Coronary artery (tissue), 2 donors: ENCODE measurements at regions not wholly inside any gene's neighbourhood (a gene's known extent, or its start where the extent isn't known, plus 50 kb on each side); places are given as distances from the start of the nearest gene placed in this dataset.

Experiments used
- DNase-seq: peaks from one replicate; pipeline ENCODE4 v3.0.0-alpha.2; 2017; ENCODE audit warnings: low spot score
- H3K27ac ChIP-seq, 2 donors: fragments of 200-600 bp; sonication (generic); one replicate each; pipeline ENCODE4 v1.5.1; 2016 to 2019
- H3K4me3 ChIP-seq: fragments of 200-600 bp; sonication (generic); 2 replicates; pipeline ENCODE4 v1.5.1; 2016; ENCODE audit warnings: mild to moderate bottlenecking, moderate library complexity
- TF ChIP-seq, protein P1 (sequence below): fragments of 200-600 bp; sonication (generic); IDR thresholded peaks from one replicate; pipeline ENCODE4 v1.5.1; 2019; ENCODE audit warnings: antibody characterized with exemption

DNA sequence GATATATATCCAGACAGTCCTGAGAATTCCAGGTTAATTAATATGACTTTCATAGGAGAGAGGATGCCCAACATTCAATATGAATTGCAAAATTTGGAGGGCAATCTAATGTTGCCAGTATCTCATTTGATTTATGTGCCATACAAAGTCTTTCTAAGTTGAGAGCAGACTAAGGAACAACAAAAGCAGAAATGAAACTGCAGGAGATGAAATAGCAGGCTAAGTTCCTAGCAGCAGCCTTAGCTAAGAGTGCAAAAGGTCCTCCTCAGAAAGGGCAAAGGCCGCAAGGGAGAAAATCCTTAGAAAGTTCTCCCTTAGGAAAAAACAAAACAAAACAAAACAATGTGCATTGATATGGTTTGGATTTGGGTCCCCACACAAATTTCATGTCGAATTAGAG is 602.9 kb upstream of the HTR2C start:
- Histone ChIP-seq H3K27ac (no peak overlapping the region), H3K4me3 (no peak overlapping the region)
- TF ChIP-seq, protein P1, sequence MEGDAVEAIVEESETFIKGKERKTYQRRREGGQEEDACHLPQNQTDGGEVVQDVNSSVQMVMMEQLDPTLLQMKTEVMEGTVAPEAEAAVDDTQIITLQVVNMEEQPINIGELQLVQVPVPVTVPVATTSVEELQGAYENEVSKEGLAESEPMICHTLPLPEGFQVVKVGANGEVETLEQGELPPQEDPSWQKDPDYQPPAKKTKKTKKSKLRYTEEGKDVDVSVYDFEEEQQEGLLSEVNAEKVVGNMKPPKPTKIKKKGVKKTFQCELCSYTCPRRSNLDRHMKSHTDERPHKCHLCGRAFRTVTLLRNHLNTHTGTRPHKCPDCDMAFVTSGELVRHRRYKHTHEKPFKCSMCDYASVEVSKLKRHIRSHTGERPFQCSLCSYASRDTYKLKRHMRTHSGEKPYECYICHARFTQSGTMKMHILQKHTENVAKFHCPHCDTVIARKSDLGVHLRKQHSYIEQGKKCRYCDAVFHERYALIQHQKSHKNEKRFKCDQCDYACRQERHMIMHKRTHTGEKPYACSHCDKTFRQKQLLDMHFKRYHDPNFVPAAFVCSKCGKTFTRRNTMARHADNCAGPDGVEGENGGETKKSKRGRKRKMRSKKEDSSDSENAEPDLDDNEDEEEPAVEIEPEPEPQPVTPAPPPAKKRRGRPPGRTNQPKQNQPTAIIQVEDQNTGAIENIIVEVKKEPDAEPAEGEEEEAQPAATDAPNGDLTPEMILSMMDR: no peak
- DNase-seq: no peak

DNA sequence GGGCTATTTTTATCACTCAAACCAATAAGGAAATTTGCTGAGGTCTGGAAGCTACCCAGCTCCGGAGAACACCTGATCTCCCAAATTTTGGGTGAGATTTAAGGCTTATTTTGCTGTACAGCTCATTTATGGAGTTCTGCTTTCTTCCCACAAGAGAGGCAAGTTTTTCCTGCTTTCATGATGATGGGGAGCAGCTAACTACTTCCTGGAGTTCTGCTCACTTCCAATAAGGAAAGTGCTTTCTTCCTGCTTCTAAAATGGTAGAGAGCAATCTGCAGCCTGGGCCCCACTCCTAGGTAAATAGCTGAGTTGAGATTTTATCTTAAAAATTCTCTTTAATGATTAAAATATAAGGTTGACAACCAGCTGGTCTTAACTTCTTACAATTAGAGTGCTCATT is 606.0 kb upstream of the HTR2C start:
- DNase-seq: no peak
- TF ChIP-seq, protein P1: no peak
- H3K27ac ChIP-seq: no peak overlapping the region
- no peak overlapping the region for H3K4me3 ChIP-seq

DNA sequence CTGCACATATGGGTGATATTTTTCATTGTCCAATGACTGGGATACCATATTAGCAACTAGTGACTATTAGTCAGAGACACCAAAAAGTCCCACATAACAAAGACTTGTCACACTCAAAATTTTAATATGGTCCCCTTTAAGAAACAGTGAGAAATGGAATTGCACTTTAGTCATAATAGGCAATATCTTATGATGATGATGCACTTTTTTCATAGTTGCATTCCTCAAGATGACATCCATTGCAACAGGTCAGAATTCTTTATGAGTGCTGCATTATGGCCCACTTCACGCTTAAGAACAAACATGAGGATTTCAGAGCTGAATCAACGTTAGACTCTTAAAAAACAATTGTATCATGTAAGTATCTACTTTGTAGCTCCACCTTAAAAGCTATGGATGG is 608.4 kb upstream of the HTR2C start:
- no peak overlapping the region for H3K27ac ChIP-seq
- TF ChIP-seq, protein P1: no peak
- no peak for DNase-seq
- H3K4me3 ChIP-seq: no peak overlapping the region

DNA sequence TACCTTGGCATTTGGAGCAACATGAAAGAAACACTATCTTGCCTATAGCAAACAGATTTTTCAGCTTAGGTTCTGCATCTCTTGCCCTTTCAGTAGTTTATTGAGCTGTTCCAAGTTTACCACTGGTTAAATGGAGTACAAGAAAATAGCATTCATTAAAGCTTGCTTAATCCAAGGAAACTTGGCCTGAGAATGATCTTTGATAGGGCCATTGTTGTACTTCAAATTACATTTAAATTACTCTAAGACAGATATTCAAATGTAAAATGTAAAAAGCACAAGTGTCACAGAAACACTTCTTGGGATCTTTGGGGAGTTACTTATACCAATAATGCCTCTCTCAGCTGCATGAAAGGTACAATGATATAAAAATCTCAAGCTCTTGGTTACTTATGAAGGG is 609.0 kb upstream of the HTR2C start:
- DNase-seq: no peak
- TF ChIP-seq, protein P1: no peak
- no peak overlapping the region for H3K27ac ChIP-seq
- H3K4me3 ChIP-seq: no peak overlapping the region

GRCh38 chrX:113973706-113974105 is 610.2 kb upstream of the HTR2C start:
- no peak for DNase-seq
- Histone ChIP-seq H3K27ac (no peak overlapping the region), H3K4me3 (no peak overlapping the region)
- TF ChIP-seq, protein P1: no peak

DNA sequence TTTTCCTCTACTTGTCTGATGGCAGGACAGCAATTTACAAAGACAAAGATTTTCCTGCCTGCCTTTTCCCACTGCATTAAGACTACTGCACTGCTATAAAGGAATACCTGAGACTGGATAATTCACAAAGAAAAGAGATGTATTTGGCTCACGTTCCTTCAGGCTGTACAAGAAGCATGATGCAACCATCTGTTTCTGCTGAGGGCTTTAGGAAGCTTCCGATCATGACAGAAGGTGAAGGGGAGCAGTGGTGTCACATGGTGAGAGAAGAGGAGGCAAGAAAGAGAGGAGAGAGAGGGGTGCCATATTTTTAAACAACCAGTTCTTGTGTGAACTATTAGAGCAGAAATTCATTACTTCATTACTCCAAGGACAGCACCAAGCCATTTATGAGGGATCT is 617.1 kb upstream of the HTR2C start:
- DNase-seq: no peak
- Histone ChIP-seq H3K27ac (no peak overlapping the region), H3K4me3 (no peak overlapping the region)
- TF ChIP-seq, protein P1: no peak

- DNase-seq: no peak
- H3K4me3 ChIP-seq: no peak overlapping the region
- H3K27ac ChIP-seq: no peak overlapping the region
- TF ChIP-seq, protein P1: no peak
These were observed 621.5 kb upstream of the HTR2C start for GRCh38 chrX:113962343-113962742.
